ENCODE measurements at regions not wholly inside any gene's neighbourhood (a gene's known extent, or its start where the extent isn't known, plus 50 kb on each side); places are given as distances from the start of the nearest gene placed in this dataset.

DNA sequence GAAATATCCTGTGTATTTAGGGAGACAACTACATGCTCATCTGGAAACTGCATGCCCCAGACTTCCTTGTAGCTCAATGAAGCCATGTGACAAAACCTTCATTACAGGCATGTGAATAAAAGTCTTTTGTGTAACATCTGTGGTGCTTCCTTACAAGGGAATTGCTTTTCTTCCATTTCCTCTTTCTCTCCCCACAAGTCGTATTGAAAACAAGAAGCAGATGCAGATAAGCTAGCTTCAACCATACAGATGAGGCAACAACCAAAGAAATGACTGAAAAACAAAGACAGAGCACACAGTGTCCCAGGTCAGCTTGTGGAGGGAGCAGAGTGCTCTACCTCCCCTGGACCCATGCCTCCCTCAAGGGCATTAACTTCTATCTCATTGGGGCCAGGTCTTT, 115.8 kb upstream of the INPP4B start:
- FAIRE-seq, result peak; percentile 92

DNA sequence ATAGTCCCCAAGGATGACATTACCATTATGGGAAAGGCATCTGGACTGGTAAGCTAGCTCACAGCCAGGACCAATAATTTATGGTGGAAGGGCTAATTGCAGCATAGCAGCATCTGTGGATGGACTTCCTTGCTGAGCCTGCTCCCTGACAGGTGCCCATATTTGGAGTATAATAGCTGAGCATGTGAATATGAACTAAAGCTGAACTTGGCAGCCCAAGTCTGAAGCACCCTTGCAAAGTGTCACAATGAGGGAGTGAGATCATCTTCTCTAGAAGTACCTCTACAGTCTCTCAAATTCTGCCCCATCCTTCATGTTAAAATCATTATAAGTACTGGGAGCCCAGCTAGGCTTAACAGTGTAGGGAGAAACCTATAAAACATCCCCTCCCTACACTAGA, 128.2 kb upstream of the INPP4B start:
- FAIRE-seq, result no peak

DNA sequence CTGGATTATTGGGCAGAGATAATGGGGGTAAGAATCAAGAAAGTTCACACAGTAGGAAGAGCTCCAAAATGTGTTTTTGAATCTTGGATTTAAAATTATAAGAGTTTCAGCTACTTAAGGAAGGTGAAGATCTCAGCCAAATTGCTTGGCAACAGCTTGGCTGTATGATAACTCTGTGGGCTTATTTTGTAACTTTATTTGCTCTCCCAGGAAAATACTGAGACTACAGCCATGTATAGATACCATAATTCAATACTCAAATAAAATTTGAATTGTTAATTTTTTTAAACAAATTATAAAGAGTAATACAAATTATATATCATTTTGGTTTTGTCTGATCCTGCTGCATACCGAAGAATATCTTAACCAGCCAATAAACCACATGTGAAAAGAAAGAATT, 129.5 kb upstream of the INPP4B start:
- FAIRE-seq, result no peak

DNA sequence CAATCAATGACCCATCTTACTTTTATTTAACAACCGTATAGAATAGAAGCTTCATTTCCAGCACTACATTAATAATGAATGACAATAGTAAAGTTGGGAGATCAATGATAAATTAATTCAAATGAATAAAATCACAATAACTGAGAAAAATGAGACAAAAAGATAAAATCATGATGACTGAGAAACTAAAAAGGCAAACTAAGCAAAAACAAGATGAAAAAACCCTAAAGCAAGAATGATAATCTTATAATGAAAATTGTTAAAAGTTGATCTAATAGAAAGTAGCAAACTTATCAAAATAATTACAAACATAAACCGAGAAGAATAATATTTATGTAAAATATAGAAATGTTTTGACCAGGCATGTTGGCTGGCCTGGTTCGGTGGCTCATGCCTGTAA, 130.4 kb upstream of the INPP4B start:
- FAIRE-seq, result peak; percentile 58

DNA sequence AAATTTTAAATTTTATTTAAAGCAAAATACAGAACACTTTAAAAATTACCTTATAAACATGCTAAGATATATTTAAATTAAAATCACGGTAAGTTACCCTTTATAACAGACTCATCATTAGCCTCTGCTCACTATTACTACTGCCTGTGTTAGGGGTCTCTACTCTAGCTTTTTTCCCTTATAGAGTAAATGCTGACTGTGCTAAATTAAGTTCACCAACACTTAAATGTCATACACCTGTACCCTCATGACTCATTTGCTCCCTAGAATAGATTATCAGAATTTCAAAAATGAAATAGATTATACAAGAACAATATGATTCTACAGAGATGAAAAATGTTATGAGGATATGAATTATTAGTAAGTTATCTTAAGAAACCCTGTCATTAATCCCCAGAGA, 131.1 kb upstream of the INPP4B start:
- no peak for FAIRE-seq

GRCh38 chr4:142983065-142983464, 137.0 kb upstream of the INPP4B start:
- peak; percentile 89 for FAIRE-seq

DNA sequence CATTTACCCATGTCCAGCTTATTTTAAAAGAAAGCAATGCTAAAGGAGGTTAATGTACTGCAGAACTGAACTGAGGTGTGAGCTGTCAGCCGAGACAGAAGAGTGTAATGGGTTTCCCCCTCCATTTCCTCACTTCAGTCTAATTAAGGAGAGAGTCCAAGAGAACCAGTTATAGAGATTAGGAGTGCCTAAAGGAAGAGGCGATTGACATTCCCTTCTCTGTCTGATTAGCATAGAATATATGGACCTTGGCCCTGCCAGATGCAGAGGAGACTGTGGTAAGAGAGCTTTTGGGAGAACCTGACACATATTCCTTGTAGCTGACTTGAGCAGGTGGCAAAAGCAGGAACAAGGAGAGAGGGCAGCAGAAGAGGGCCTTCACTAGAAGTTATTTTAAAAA, 137.5 kb upstream of the INPP4B start:
- no peak for FAIRE-seq

DNA sequence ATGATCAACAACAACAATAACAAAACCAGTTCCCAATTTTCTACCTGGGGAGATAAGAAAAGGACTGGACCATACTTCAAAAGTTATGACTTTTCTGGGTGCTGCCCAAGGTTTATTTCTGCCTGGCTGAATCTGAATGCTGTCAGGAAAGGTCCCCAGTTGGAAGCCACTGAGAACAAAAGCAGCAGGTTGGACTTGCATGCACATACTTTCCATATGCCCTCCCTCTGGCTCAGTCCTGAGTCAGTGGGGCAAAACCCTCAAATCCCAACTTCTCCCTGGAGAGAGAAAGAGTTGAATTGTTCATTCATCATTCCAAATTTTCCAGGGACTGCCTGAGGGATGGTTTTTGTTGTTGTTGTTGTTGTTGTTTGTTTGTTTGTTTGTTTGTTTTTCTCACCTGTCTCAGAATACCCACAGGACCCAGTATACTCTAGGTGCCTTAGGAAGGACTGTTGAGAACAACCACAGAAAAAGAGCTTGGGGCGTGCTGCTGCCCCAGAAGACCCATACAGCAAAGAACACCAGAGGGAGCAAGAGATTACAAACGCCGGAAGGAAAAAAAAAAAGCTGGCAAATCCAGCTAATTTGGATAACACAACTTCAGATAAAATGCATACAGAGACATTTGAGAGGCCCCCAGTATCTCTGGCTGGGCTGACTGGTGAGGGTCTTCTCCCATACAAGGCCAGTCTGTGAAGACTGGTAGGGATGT, 138.9 kb upstream of the INPP4B start:
- FAIRE-seq, result no peak

GRCh38 chr4:143016171-143016570, 168.5 kb upstream of the USP38 start:
- FAIRE-seq, result no peak

- no peak for FAIRE-seq
Observed at GRCh38 chr4:143017210-143017609, 167.5 kb upstream of the USP38 start.

DNA sequence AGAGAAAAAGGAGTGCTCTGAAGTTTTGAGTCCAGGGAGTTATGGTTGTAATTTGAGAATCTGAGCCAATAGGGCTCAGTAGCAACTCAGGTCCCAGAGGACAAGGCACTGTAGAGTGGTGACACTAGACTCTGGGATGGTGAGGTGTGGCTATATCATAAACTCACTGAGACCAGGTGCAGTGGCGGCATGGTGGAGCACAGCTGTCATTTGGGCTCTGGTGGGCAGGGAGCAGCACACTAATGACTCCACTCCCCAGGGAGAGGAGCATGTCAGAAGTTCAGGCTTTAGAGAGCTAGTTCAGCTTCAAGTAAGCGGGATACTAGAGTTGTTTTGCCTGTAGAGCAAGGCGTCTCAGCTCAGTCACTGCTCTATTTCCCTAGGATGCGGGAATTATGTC, 165.4 kb upstream of the USP38 start:
- no peak for FAIRE-seq

DNA sequence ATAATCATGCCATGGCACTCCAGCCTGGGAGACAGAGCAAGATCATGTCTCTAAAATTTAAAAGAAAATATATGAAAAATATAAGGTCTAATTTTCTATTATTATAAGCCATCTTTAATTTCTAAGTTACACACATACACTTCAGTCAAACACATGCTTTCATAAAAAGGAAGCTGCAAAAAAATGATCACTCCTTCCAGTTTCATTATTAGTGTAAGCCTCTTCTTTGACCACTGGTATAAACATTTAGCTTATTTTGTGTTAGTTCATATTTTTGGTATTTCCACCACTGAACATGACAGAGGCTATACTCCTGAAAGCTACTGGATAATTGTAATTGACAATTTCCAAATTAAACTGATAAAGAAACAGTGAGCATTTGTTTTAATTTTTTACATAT, 163.3 kb upstream of the USP38 start:
- FAIRE-seq, result no peak

GRCh38 chr4:143023239-143023918, 161.3 kb upstream of the USP38 start:
- no peak for FAIRE-seq

- FAIRE-seq, result no peak
Observed at GRCh38 chr4:143025081-143025704, 159.5 kb upstream of the USP38 start.

DNA sequence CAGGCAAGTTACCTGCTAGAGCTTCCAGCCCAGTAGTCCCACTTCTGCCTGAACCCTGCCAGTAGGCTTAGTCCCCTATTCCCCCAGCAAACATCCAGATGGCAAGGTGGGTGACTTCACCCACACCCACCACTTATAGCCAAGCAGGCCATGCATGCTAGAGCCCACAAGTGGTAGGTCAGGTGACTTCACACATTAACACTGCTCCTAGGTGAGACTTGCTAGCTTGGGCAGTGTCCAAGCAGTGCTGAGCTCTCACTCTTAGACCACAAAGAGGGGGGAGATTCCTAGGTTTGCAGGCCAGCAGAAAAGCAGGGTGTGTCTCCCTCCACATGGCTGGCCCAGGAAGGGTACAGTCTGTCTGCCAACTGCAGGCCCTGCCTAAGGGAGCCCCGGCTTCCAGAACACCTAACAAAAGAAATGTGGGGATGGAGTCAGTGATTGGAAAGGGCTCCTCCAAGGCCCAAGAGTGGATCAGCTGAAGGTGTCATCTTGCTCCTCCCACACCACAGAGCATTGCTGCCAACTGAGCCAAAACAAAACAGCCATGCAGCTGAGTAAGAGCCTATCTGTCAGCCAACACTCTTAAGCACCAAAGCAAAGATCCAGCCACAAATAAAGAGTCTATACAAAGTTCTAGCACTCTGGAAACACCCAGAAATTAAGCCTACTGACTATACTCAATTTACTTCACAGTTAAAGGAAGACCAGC, 158.1 kb upstream of the USP38 start:
- FAIRE-seq, result no peak

DNA sequence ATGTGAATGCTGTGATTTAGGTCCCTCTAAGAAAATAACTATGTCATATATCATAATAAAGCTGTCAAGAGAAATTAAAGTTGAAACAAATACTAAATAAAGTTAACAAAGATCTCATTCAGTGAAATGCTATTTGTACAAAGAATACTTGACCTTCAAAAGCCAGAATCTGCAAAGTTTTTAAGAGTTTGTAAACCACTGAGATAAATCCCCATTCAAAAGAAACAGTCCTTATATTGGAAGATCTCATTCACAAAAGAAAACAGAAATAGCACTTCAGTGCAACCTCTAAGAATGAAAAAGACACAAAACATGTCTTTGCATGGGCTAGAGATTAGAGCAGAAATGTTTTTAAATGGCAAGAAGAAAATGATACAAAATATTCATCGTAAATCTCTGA, 149.1 kb upstream of the USP38 start:
- peak; percentile 29 for FAIRE-seq

DNA sequence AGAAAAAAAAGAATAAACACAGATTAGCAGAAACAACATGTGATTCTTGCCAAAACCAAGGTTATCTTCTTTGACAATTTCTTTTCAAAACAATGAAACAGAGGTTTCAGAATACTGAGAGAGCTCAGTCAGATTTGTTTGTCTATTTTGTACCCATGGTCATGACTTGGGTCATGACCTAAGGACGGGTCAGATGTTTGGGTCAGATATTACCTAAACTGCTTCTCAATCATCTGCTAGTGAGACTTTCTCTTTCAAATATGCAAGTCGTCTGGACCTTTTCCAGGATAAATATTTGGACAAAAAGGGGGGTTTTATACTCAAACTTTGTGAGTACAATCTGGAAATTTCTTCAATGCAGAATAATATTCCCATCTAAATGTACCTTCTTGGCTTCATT, 148.3 kb upstream of the USP38 start:
- no peak for FAIRE-seq

- FAIRE-seq, result no peak
Observed at GRCh38 chr4:143046454-143046853, 138.3 kb upstream of the USP38 start.

GRCh38 chr4:143046906-143047305, 137.8 kb upstream of the USP38 start:
- no peak for FAIRE-seq

- FAIRE-seq, result peak; percentile 18
Observed at GRCh38 chr4:143054971-143055370, 129.7 kb upstream of the USP38 start.

- FAIRE-seq, result no peak
Observed at GRCh38 chr4:143055997-143056396, 128.7 kb upstream of the USP38 start.

DNA sequence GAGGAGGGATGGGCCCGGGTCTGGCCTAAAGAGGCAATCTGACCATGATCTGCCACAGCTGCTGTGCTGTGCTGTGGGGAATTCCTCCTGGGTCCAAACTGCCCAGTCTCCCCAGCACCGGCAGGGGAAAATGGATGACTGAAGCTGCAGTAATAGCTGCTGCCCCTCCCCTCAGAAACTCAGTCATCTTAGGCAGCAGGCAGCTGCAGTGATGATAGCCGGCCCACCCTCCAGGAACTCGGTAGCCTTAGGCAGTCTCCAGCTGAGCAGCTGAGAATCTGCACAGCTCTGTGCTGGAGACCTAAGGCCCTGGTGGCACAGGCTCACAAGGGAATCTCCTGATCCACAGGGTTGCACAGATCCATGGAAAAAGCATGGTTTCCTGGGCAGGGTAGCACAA, 113.4 kb upstream of the USP38 start:
- FAIRE-seq, result no peak

DNA sequence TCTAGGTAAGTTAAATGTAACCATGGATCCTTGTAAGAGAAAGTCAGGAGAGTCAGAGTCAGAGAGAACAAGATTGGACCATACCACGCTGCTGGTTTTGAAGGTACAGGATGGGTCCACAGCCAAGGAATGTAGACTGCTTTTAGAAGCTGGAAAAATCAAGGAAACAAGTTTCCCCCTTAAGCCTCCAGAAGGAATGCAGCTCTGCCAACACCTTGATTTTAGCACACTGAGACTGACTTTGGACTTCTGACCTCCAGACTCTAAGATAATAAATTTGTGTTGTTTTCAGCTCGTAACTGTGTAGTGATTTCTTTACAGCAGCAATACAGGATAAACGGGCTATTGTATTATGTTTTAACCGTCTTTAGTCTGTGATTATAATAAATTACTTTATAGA, 108.0 kb upstream of the USP38 start:
- no peak for FAIRE-seq

DNA sequence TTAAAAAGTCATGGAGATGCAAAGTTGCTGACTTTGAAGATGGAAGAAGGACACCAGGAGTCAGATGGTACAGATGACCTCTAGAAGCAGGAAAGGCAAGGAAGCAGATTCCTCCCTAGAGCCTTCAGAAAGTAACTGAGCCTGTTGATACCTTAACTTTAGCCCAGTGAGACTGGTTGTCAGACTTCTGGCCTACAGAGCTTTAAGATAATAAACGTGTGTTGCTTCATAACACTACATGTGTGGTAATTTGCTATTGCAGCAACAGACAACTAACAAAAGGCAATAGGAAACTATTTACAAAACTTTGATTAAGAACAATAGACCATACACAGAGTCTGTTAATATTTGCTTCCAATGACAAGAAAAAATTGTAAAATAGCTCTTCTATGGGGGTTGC, 102.0 kb upstream of the USP38 start:
- FAIRE-seq, result no peak

All from endometrium (tissue), 2 donors.